Heart right ventricle (tissue), 16 donors: ENCODE measurements at regions not wholly inside any gene's neighbourhood (a gene's known extent, or its start where the extent isn't known, plus 50 kb on each side); places are given as distances from the start of the nearest gene placed in this dataset.

Source experiments
- ATAC-seq, 8 donors: fragments of 200-7000 bp; cut with Tn5 transposase; one replicate each; pipeline ENCODE4 v1.9.1; 2020; ENCODE audit warnings: mild to moderate bottlenecking in 8 of 8, moderate library complexity in 8 of 8, moderate number of reproducible peaks in 1 of 8
- DNase-seq, 2 donors: peaks; one replicate each; pipeline ENCODE4 v3.0.0-alpha.2; 2020
- H3K27ac ChIP-seq, 10 donors: fragments of 200-600 bp; sonication (generic) in 2 of 10; one replicate each; pipeline versions ENCODE4 v1.5.0 to v1.8.0; 2020 to 2022; ENCODE audit warnings: mild to moderate bottlenecking in 3 of 10
- H3K27me3 ChIP-seq, 7 donors: fragments of 200-600 bp; one replicate each; pipeline ENCODE4 v1.8.0; 2021 to 2022; ENCODE audit warnings: mild to moderate bottlenecking in 2 of 7
- H3K36me3 ChIP-seq, 9 donors: fragments of 200-600 bp; sonication (generic) in 1 of 9; one replicate each; pipeline versions ENCODE4 v1.5.0 to v1.8.0; 2020 to 2022; ENCODE audit warnings: mild to moderate bottlenecking in 2 of 9
- H3K4me1 ChIP-seq, 9 donors: fragments of 200-600 bp; sonication (generic) in 1 of 9; one replicate each; pipeline versions ENCODE4 v1.5.0 to v1.8.0; 2020 to 2022; ENCODE audit warnings: mild to moderate bottlenecking in 4 of 9
- H3K4me3 ChIP-seq, 10 donors: fragments of 200-600 bp; sonication (generic) in 2 of 10; one replicate each; pipeline versions ENCODE4 v1.5.0 to v1.8.0; 2020 to 2022; ENCODE audit warnings: mild to moderate bottlenecking in 7 of 10, moderate library complexity in 2 of 10
- H3K9me3 ChIP-seq, 11 donors: fragments of 200-600 bp in 10 of 11; sonication (generic) in 2 of 11; one replicate each; pipeline versions ENCODE4 v1.5.0 to v1.8.0; 2013 to 2022; ENCODE audit warnings: mild to moderate bottlenecking in 2 of 11, control low read depth in 1 of 11, moderate library complexity in 1 of 11
- CTCF ChIP-seq, 9 donors: fragments of 200-600 bp; sonication (generic) in 2 of 9; IDR thresholded peaks; one replicate each; pipeline versions ENCODE4 v1.5.0 to v1.8.0; 2021 to 2022; ENCODE audit warnings: antibody characterized with exemption in 9 of 9, mild to moderate bottlenecking in 5 of 9, moderate library complexity in 1 of 9
- WGBS, 2 donors: extraction: QIAGEN DNeasy Blood & Tissue Kit; methylation state at CpG; one replicate each; pipeline ENCODE4 v1.1.7; 2013; ENCODE audit warnings: inconsistent platforms in 1 of 2; 5-methylcytosine and 5-hydroxymethylcytosine counted together
- intact Hi-C, 10 donors: fragments of 100-400 bp; cut with DNase I; formaldehyde crosslinking; loops; one replicate each; pipeline versions ENCODE4 v1.11.1 to v1.14.2; 2022
- donor health status: Arrhythmogenic right ventricular cardiomyopathy.
- donor health status: ischemic (EF 13 %, LVEDD 7.1; RV severe dilation, severe dysfunction).
- donor health status: healthy with polysubstance abuse.
- donor health status: DM: no; HTN: yes; CAD: no.
- donor health status: DM: no; HTN: no; CAD: no.
- donor health status: ischemic (EF 25% LVEDD 6.9; RV normal size, moderate dysfunction).
- donor health status: ischemic (EF 25% LVEDD 5.7; RV mildly dilated, moderate dysfunction).
- donor health status: healthy.
- donor health status: DM: yes; HTN: yes; CAD: no.
- donor health status: Ischemic cardiomyopathy.
- donor health status: ischemic (EF 35%, LVEDD 5.7; RV mildly dilated, moderate dysfunction).
- donor health status: nonischemic (EF 11% LVEDD 7.7; RV severe dilation, severe dysfunction).
- donor health status: DM: yes; HTN: yes; CAD: no.
- donor health status: PGD.
- donor health status: ischemic (EF 29% LVEDD 5.4; RV normal size, mild dysfunction).
- donor health status: nonischemic (EF 23%, LVEDD 6.1; RV moderate dilation, normal function).

DNA sequence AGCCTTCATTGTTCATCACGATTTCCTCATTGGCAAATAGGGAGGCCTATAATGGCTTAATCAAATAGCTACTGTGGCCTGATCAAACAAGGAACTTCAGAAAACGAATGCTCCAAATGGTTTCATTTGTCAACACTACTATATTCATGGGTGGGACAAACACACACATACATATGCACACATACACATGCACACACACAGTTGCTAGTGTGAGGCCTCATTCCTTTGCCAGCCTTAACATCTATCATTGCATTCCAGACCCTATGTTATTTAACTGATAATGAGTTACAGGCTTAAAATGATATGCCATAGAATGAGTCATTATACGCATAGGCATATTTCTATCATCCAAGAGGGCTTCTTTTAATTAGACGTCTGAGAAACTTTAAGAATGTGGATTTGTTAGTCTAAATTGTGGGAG, 140.2 kb downstream of the KLF5 start:
- Histone ChIP-seq H3K36me3 (no peaks in the 10 kb centered on the region), H3K4me3 (no peak overlapping the region), H3K9me3 (no peaks in the 10 kb centered on the region), H3K27me3 (no peaks in the 10 kb centered on the region), H3K27ac (no peak overlapping the region), H3K4me1 (no peaks in the 10 kb centered on the region)
- TF ChIP-seq CTCF (IDR thresholded peaks at IDR 0.05): no peak
- intact Hi-C loops: no loop called here
- 71 to 75% methylated on average over 4 of the region's 4 CpGs for WGBS, 2 donors
- ATAC-seq (no peak), DNase-seq (no peak)

- Histone ChIP-seq H3K27me3 (peaks cover 0 to 6% (median 0%) of the 10 kb centered on the region in 7 donors), H3K36me3 (no peaks in the 10 kb centered on the region), H3K4me3 (no peak overlapping the region), H3K4me1 (peaks cover 0 to 3% (median 0%) of the 10 kb centered on the region in 9 donors), H3K9me3 (no peaks in the 10 kb centered on the region), H3K27ac (no peak overlapping the region)
- TF ChIP-seq CTCF (IDR thresholded peaks at IDR 0.05): no peak
- no peak for DNase-seq
- ATAC-seq: no peak
- intact Hi-C loops: no loop called here
Observed at GRCh38 chr13:73195091-73195490, 136.3 kb downstream of the KLF5 start.

- 68 to 69% methylated on average over 4 of the region's 4 CpGs for WGBS, 2 donors
- DNase-seq: no peak
- H3K36me3 ChIP-seq: no peaks in the 10 kb centered on the region
- intact Hi-C loops: no loop called here
- TF ChIP-seq CTCF (IDR thresholded peaks at IDR 0.05): no peak
- H3K27me3 ChIP-seq: peaks cover 0 to 6% (median 0%) of the 10 kb centered on the region in 7 donors
- no peak overlapping the region for H3K4me3 ChIP-seq
- H3K27ac ChIP-seq: no peak overlapping the region
- no peak for ATAC-seq
- H3K9me3 ChIP-seq: no peaks in the 10 kb centered on the region
- peaks cover 0 to 8% (median 0%) of the 10 kb centered on the region in 9 donors for H3K4me1 ChIP-seq
Observed at GRCh38 chr13:73194310-73194709, 135.5 kb downstream of the KLF5 start.

DNA sequence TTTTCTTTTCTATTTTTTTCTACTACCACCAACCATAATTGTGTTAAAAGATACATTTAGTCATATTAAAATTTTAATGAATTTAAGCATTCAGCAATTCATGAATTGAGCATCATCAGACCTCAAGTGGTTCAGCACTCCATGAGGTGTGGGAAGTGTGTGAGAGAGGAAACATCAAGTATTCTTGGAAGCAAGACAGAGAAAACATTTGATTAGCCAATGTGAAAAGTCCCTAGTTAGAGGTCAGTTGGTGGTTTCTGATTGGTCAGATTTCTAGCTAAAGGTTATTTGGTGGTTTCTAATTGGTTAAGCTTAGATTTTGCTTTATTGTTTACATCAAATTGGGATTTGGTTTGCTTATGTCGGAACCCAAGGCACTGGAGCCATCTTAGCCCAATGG, 134.7 kb downstream of the KLF5 start:
- H3K4me3 ChIP-seq: no peak overlapping the region
- no peak for ATAC-seq
- no peaks in the 10 kb centered on the region for H3K36me3 ChIP-seq
- H3K27me3 ChIP-seq: peaks cover 0 to 6% (median 0%) of the 10 kb centered on the region in 7 donors
- H3K9me3 ChIP-seq: no peaks in the 10 kb centered on the region
- no peak for DNase-seq
- 93 to 100% methylated on average over 1 of the region's 1 CpG for WGBS, 2 donors
- intact Hi-C loops: no loop called here
- H3K27ac ChIP-seq: no peak overlapping the region
- TF ChIP-seq CTCF (IDR thresholded peaks at IDR 0.05): no peak
- peaks cover 0 to 8% (median 0%) of the 10 kb centered on the region in 9 donors for H3K4me1 ChIP-seq
